K562 (cell line): ENCODE measurements at regions not wholly inside any gene's neighbourhood (a gene's known extent, or its start where the extent isn't known, plus 50 kb on each side); places are given as distances from the start of the nearest gene placed in this dataset.

ENCODE experiments used
- CTCF ChIP-seq, 3 experiments: IDR thresholded peaks in 2 of 3; conservative IDR thresholded peaks in 1 of 3; 2 replicates each; pipeline ENCODE4 v1.5.1; 2011 to 2012; ENCODE audit warnings: low read length in 3 of 3, mild to moderate bottlenecking in 3 of 3, control low read depth in 2 of 3, improper control_type of control experiment in 1 of 3, inconsistent platforms in 1 of 3, low read depth in 1 of 3, mixed read lengths in 1 of 3, moderate library complexity in 1 of 3; ENCODE audit not compliant: insufficient read depth in 2 of 3
- FOXA1 ChIP-seq: fragments of 450-650 bp; IDR thresholded peaks from 2 replicates; pipeline ENCODE4 v1.6.1; 2016; ENCODE audit warnings: mild to moderate bottlenecking, borderline replicate concordance
- MTF1 ChIP-seq: fragments of 250-450 bp; sonication (Bioruptor Pico); IDR thresholded peaks from 2 replicates; pipeline ENCODE4 v1.9.0; 2021; ENCODE audit warnings: moderate library complexity, mild to moderate bottlenecking, inconsistent platforms, borderline replicate concordance
- SUPT5H ChIP-seq: fragments of 450-650 bp; IDR thresholded peaks from 2 replicates; pipeline ENCODE4 v1.6.1; 2016
- ZNF436 ChIP-seq: fragments of 250-450, 450-650 bp; sonication (Bioruptor Pico); formaldehyde crosslinking; IDR thresholded peaks from 2 replicates; pipeline ENCODE4 v1.7.0; 2020; ENCODE audit warnings: mild to moderate bottlenecking
- TF ChIP-seq, protein P1 (sequence below): fragments of 250-450 bp; sonication (Bioruptor Pico); IDR thresholded peaks from 2 replicates; pipeline ENCODE4 v1.8.0; 2021; ENCODE audit warnings: moderate library complexity, mild to moderate bottlenecking, inconsistent platforms
- TF ChIP-seq, protein P2 (sequence below): fragments of 250-450 bp; sonication (Bioruptor Pico); IDR thresholded peaks from 2 replicates; pipeline ENCODE4 v1.6.1; 2021; ENCODE audit warnings: mild to moderate bottlenecking

DNA sequence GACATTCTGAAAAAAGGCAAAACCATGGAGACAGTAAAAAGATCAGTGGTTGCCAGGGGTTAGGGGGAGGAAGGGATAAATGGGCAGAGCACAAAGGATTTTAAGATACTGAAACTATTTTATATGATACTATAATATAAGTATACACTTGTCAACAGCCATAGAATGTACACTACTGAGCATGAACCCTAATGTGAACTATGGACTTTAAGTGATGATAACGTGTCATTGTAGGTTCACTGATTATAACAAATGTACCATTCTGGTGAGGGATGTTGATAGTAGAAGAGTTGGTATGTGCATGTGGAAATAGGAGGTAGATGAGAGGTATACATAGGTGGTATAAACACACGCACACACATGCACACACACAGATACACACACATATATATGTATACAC, 241.6 kb downstream of the NOL4 start:
- TF ChIP-seq MTF1 (CRISPR knock-in tag): no peak
- TF ChIP-seq SUPT5H: no peak
- TF ChIP-seq, protein P1, sequence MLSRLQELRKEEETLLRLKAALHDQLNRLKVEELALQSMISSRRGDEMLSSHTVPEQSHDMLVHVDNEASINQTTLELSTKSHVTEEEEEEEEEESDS (CRISPR knock-in tag): no peak
- no peak for TF ChIP-seq FOXA1
- no peak for TF ChIP-seq ZNF436 (CRISPR knock-in tag)
- TF ChIP-seq CTCF (IDR thresholded peaks at IDR 0.05 in 2 of 3, conservative IDR thresholded peaks at IDR 0.05 in 1 of 3; ENCODE audit: insufficient read depth in 2 of 3, low read depth in 1 of 3, low read length in 3 of 3): no peak
- TF ChIP-seq, protein P2, sequence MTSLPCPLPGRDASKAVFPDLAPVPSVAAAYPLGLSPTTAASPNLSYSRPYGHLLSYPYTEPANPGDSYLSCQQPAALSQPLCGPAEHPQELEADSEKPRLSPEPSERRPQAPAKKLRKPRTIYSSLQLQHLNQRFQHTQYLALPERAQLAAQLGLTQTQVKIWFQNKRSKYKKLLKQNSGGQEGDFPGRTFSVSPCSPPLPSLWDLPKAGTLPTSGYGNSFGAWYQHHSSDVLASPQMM (CRISPR knock-in tag): no peak
